Astrocyte of the cerebellum (primary cell): ENCODE measurements at regions not wholly inside any gene's neighbourhood (a gene's known extent, or its start where the extent isn't known, plus 50 kb on each side); places are given as distances from the start of the nearest gene placed in this dataset.
"Not testable (repeated sequence)": the region's sequence is repeated elsewhere in the genome, so short reads cannot be mapped to it uniquely, and the experiment has no call there.

Experiments used
- DNase-seq: peaks from one replicate; pipeline ENCODE4 v3.0.0-alpha.2; 2011; ENCODE audit warnings: low read depth
- H3K4me3 ChIP-seq: 2 replicates; pipeline ENCODE4 v1.5.1; 2011; ENCODE audit warnings: mild to moderate bottlenecking, low read depth, low read length, moderate library complexity
- in situ Hi-C: cut with HindIII; loops from 2 replicates; pipeline ENCODE4 v1.10.0; 2017; ENCODE audit warnings: low sequenced_read_pairs
- TF ChIP-seq, protein P1 (sequence below): IDR thresholded peaks from 2 replicates; pipeline ENCODE4 v1.5.1; 2012; ENCODE audit warnings: low read length, low read depth, moderate library complexity, mild to moderate bottlenecking; ENCODE audit errors: missing control alignments

DNA sequence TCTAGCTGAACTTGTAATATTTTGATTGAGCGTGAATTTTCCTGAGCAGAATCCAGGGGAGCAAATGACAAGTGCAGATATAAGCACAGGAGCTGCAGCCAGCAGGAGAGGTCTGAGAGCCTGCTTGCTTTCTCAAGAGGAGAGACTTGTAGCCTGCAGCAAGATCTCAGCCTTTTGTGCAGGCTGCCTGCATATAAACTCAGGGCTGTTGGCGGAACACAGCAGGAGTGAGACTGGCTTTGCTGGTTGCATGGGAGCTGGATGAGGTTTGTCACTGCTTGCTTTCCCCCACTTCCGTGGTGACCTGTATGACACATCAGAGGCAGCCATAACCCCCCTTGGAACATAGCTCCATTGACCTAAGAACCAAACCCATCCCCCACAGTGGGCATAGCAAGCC is 725.4 kb upstream of the RGS18 start:
- H3K4me3 ChIP-seq, result no peak overlapping the region
- DNase-seq, result no peak
- TF ChIP-seq, protein P1, sequence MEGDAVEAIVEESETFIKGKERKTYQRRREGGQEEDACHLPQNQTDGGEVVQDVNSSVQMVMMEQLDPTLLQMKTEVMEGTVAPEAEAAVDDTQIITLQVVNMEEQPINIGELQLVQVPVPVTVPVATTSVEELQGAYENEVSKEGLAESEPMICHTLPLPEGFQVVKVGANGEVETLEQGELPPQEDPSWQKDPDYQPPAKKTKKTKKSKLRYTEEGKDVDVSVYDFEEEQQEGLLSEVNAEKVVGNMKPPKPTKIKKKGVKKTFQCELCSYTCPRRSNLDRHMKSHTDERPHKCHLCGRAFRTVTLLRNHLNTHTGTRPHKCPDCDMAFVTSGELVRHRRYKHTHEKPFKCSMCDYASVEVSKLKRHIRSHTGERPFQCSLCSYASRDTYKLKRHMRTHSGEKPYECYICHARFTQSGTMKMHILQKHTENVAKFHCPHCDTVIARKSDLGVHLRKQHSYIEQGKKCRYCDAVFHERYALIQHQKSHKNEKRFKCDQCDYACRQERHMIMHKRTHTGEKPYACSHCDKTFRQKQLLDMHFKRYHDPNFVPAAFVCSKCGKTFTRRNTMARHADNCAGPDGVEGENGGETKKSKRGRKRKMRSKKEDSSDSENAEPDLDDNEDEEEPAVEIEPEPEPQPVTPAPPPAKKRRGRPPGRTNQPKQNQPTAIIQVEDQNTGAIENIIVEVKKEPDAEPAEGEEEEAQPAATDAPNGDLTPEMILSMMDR, result no peak
- in situ Hi-C loops, result no loop called here

DNA sequence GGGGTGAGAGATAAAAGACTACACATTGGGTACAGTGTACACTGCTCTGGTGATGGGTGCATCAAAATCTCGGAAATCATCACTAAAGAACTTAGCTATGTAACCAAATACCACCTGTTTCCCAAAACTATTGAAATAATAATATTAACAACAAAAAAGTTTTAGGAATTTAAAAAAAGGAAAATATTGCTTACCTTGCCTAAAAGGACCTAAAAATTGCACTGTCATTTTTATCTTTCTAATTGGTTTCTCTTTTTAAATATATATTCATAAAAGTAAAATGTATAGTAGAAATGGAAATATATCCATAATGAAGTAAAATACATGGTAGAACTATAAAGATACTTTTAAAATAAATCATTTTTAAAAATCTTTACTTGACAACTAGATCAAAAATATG is 719.3 kb upstream of the RGS18 start:
- H3K4me3 ChIP-seq, result no peak overlapping the region
- in situ Hi-C loops, result no loop called here
- no peak for DNase-seq
- TF ChIP-seq, protein P1, result no peak

DNA sequence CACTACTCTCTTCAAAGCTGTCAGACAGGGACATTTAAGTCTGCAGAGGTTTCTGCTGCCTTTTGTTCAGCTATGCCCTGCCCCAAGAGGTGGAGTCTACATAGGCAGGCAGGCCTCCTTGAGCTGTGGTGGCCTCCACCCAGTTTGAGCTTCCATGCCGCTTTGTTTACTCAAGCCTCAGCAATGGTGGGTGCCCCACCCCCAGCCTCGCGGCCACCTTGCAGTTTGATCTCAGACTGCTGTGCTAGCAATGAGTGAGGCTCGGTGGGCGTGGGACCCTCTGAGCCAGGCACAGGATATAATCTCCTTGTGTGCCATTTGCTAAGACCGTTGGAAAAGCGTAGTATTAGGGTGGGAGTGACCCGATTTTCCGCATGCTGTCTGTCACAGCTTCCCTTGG is 710.0 kb upstream of the RGS18 start:
- in situ Hi-C loops, DNase-seq, H3K4me3 ChIP-seq: not testable (repeated sequence)

DNA sequence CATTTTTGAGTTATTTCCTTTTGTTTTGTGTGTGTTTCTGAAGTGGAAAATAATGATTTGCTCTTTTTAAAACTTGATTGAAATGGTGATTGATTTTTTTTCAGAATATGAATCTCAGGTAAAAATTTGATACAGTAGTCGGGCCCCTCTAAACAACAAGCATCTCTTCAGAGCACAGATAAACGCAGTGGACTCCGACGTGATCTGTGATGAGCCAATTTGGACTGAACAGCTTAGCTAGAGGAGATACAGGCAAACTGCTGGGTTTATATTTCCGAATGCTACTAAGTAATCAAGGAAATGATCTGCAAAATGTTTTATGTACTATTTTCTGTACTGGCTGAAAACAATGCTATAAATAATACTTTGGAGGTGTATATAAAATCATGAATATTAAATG is 705.7 kb upstream of the RGS18 start:
- in situ Hi-C loops, result no loop called here
- no peak for DNase-seq
- no peak overlapping the region for H3K4me3 ChIP-seq
- TF ChIP-seq, protein P1, result no peak

DNA sequence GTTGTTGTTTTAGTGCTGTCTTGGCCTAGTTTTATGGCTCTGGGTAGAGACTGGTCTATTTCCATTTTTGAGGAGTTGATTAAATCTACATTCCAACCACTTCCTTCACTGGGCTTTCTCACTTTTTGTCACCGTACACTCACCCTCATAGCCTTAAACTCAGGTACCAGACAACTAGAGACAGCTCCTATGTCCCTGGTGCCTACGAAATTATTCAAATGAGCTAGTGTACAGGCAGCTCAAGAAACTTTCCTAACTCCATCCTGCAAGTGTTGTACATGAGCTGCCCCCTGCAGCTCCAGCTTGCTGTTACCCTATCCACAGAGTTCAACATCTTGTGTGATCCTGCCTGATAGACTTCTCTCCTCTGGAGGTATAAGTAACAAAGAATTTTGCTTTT is 704.8 kb upstream of the RGS18 start:
- TF ChIP-seq, protein P1, result no peak
- DNase-seq, result no peak
- in situ Hi-C loops, result no loop called here
- H3K4me3 ChIP-seq, result no peak overlapping the region

DNA sequence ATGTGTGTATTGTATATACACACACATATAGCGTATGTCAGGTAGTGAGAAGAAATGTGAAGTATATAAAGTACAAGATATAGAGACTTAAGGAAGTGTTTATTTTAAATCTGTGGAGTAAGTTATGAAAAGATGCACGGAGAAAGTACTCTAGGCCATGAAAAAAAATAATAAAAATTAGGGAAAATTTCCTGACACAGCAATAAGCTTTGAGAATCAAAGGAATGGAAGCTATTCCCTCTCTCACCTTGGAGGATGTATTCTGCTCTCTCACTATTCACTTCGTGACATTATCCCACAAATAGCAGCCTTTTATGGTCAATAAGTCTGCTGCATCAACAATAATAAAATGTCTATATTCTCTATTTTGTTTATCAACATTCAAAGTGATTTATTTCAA is 700.4 kb upstream of the RGS18 start:
- in situ Hi-C loops, result no loop called here
- no peak for DNase-seq
- no peak overlapping the region for H3K4me3 ChIP-seq
- TF ChIP-seq, protein P1, result no peak

DNA sequence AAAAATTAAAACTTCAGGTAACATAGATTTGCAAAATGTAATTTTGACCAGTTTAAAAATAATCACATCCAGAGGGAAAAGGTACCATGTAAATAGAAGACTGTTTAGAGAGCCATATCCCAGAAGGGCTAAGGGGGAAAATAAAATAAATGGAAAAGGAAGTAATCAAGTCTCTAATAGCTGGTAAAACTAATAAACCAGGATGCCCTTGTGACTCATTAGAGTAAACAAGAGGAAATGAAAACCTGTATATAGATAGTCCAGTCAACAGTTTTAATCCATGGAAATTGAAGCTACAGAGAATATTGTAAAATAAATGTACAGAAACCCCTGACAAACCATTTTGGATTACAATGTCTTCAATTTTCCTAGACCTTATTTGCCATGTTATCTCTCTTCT is 698.0 kb upstream of the RGS18 start:
- no peak overlapping the region for H3K4me3 ChIP-seq
- in situ Hi-C loops, result no loop called here
- no peak for DNase-seq
- TF ChIP-seq, protein P1, result no peak
